Stimulated activated CD8-positive, alpha-beta memory T cell treated with anti-CD3 and anti-CD28 coated beads, Interleukin-7, amount 100 ng/mL, for 1 hour (primary cell): ENCODE measurements at regions not wholly inside any gene's neighbourhood (a gene's known extent, or its start where the extent isn't known, plus 50 kb on each side); places are given as distances from the start of the nearest gene placed in this dataset.

Source experiments
- DNase-seq, 2 donors: peaks; one replicate each; pipeline ENCODE4 v3.0.0-alpha.2; 2020; ENCODE audit warnings: low read depth in 2 of 2

- DNase-seq: no peak
These were observed 203.8 kb downstream of the RPLP1 start for GRCh38 chr15:69656271-69657030.

GRCh38 chr15:69657626-69658025, 205.0 kb downstream of the RPLP1 start:
- DNase-seq: no peak

- DNase-seq: no peak
These were observed 205.9 kb downstream of the RPLP1 start for GRCh38 chr15:69658411-69658945.

- no peak for DNase-seq
These were observed 206.9 kb downstream of the RPLP1 start for GRCh38 chr15:69659454-69660050.

- no peak for DNase-seq
These were observed 207.5 kb downstream of the RPLP1 start for GRCh38 chr15:69660114-69660513.

- no peak for DNase-seq
These were observed 208.2 kb downstream of the RPLP1 start for GRCh38 chr15:69660658-69661405.

GRCh38 chr15:69661446-69661845, 208.8 kb downstream of the RPLP1 start:
- DNase-seq: no peak

- DNase-seq: no peak
These were observed 209.4 kb downstream of the RPLP1 start for GRCh38 chr15:69661871-69662644.

- DNase-seq: no peak
These were observed 210.0 kb downstream of the RPLP1 start for GRCh38 chr15:69662645-69663000.

- no peak for DNase-seq
These were observed 210.8 kb downstream of the RPLP1 start for GRCh38 chr15:69663441-69663840.

GRCh38 chr15:69663982-69664381, 211.4 kb downstream of the RPLP1 start:
- no peak for DNase-seq

- no peak for DNase-seq
These were observed 212.3 kb downstream of the RPLP1 start for GRCh38 chr15:69664572-69665571.

GRCh38 chr15:69665641-69666111, 213.1 kb downstream of the RPLP1 start:
- DNase-seq: no peak

- no peak for DNase-seq
These were observed 213.8 kb downstream of the RPLP1 start for GRCh38 chr15:69666441-69666882.

- DNase-seq: no peak
These were observed 214.5 kb downstream of the RPLP1 start for GRCh38 chr15:69666921-69667811.

- no peak for DNase-seq
These were observed 215.6 kb downstream of the RPLP1 start for GRCh38 chr15:69668039-69668705.

GRCh38 chr15:69668963-69669362, 216.3 kb downstream of the RPLP1 start:
- peak in 1 of 2 donors; percentile 13 for DNase-seq

GRCh38 chr15:69669446-69669845, 216.8 kb downstream of the RPLP1 start:
- DNase-seq: no peak
